ENCODE measurements at regions not wholly inside any gene's neighbourhood (a gene's known extent, or its start where the extent isn't known, plus 50 kb on each side); places are given as distances from the start of the nearest gene placed in this dataset.
"Not testable (repeated sequence)": the region's sequence is repeated elsewhere in the genome, so short reads cannot be mapped to it uniquely, and the experiment has no call there.

DNA sequence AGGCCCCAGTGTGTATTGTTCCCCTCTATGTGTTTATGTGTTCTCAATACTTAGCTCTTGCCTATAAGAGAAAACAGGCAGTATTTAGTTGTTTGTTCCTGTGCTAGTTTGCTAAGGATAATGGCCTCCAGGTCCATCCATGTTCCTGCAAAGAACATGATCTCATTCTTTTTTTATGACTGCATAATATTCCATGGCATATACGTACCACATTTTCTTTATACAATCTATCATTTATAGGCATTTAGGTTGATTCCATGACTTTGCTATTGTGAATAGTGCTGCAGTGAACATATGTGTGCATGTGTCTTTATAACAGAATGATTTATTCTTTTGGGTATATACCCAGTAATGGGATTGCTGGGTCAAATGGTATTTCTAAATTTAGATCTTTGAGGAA is 301.6 kb downstream of the PTGER3 start:
- CTCF ChIA-PET (ENCODE audit: low intra/inter-chr PET ratio); H3K9ac ChIP-seq (ENCODE audit: insufficient read depth in 1 of 2, low read depth in 2 of 2, low read length in 2 of 2); H3K4me2 ChIP-seq (ENCODE audit: insufficient read depth, low read length); DNase-seq (ENCODE audit: extremely low read depth in 1 of 4, low spot score in 3 of 4); POLR2A ChIA-PET; H2AFZ ChIP-seq (ENCODE audit: low read depth, low read length); ATAC-seq; H3K36me3 ChIP-seq (ENCODE audit: control insufficient read depth, insufficient read depth, low read length); H3K27me3 ChIP-seq (ENCODE audit: control insufficient read depth in 2 of 2, insufficient read depth in 2 of 2, low read length in 2 of 2); H3K79me2 ChIP-seq (ENCODE audit: control insufficient read depth, insufficient read depth, low read length); intact Hi-C loops (cut with micrococcal nuclease); H3K4me1 ChIP-seq (replicated peaks in 1 of 2; ENCODE audit: control insufficient read depth in 2 of 2, insufficient read depth in 2 of 2, low read length in 2 of 2); FAIRE-seq; H3K9me1 ChIP-seq (ENCODE audit: control insufficient read depth, insufficient read depth, low read length); H3K4me3 ChIP-seq; H4K20me1 ChIP-seq (replicated peaks; ENCODE audit: control insufficient read depth, insufficient read depth, low read length); H3K27ac ChIP-seq (ENCODE audit: extremely low read depth, low read depth, low read length); in situ Hi-C loops (cut with MboI); BruUV-seq (replicated peaks): not testable (repeated sequence)
- WGBS (ENCODE audit: insufficient coverage, low coverage, missing lambda C conversion rate) = 100% methylated on average over 1 of the region's 1 CpG
- peaks cover 25% of the 10 kb centered on the region for H3K9me3 ChIP-seq (replicated peaks; ENCODE audit: control insufficient read depth, insufficient read depth, low read depth, low read length)
- TF ChIP-seq RBM25 (IDR thresholded peaks at IDR 0.05; ENCODE audit: low read depth, low read length, severe bottlenecking) (peak; percentile 34), ZNF146 (CRISPR knock-in tag; IDR thresholded peaks at IDR 0.05; ENCODE audit: unreplicated experiment) (peak; percentile 61)

DNA sequence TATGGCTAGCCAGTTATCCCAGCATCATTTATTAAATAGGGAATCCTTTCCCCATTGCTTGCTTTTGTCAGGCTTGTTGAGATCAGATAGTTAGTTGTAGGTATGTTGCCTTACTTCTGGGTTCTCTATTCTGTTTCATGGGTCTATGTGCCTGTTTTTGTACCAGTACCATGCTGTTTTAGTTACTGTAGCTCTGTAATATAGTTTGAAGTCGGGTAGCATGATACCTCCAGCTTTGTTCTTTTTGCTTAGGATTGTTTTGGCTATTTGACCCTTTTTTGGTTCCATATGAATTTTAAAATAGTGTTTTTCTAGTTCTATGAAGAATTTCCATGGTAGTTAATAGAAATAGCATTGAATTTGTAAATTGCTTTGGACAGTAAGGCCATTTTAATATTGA is 300.5 kb downstream of the PTGER3 start:
- CTCF ChIA-PET (ENCODE audit: low intra/inter-chr PET ratio); H3K36me3 ChIP-seq (ENCODE audit: control insufficient read depth, insufficient read depth, low read length); H3K27me3 ChIP-seq (ENCODE audit: control insufficient read depth in 2 of 2, insufficient read depth in 2 of 2, low read length in 2 of 2); ATAC-seq; H3K27ac ChIP-seq (ENCODE audit: extremely low read depth, low read depth, low read length); H2AFZ ChIP-seq (ENCODE audit: low read depth, low read length); H3K79me2 ChIP-seq (ENCODE audit: control insufficient read depth, insufficient read depth, low read length); H4K20me1 ChIP-seq (replicated peaks; ENCODE audit: control insufficient read depth, insufficient read depth, low read length); POLR2A ChIA-PET; in situ Hi-C loops (cut with MboI); BruUV-seq (replicated peaks); H3K4me1 ChIP-seq (replicated peaks in 1 of 2; ENCODE audit: control insufficient read depth in 2 of 2, insufficient read depth in 2 of 2, low read length in 2 of 2); intact Hi-C loops (cut with micrococcal nuclease); H3K9ac ChIP-seq (ENCODE audit: insufficient read depth in 1 of 2, low read depth in 2 of 2, low read length in 2 of 2); H3K4me2 ChIP-seq (ENCODE audit: insufficient read depth, low read length); H3K9me1 ChIP-seq (ENCODE audit: control insufficient read depth, insufficient read depth, low read length); DNase-seq (ENCODE audit: extremely low read depth in 1 of 4, low spot score in 3 of 4); FAIRE-seq; H3K4me3 ChIP-seq: not testable (repeated sequence)
- H3K9me3 ChIP-seq (replicated peaks; ENCODE audit: control insufficient read depth, insufficient read depth, low read depth, low read length) = peaks cover 26% of the 10 kb centered on the region
- 20% methylated on average over 1 of the region's 1 CpG for WGBS (ENCODE audit: insufficient coverage, low coverage, missing lambda C conversion rate)
- peak; percentile 69 for TF ChIP-seq BCOR (IDR thresholded peaks at IDR 0.05)
- peak in 1 of 2 experiments; percentile 20; a peak in 1 of 4 replicates for TF ChIP-seq TRIM24 (IDR thresholded peaks at IDR 0.05)
- TF ChIP-seq TRIM28 (IDR thresholded peaks at IDR 0.05) = peak; percentile 64; the same call in 1 of the 2 replicates
- peak; percentile 90 for TF ChIP-seq RBM25 (IDR thresholded peaks at IDR 0.05; ENCODE audit: low read depth, low read length, severe bottlenecking)

Measured in K562 (cell line).